ENCODE measurements at regions not wholly inside any gene's neighbourhood (a gene's known extent, or its start where the extent isn't known, plus 50 kb on each side); places are given as distances from the start of the nearest gene placed in this dataset.

DNA sequence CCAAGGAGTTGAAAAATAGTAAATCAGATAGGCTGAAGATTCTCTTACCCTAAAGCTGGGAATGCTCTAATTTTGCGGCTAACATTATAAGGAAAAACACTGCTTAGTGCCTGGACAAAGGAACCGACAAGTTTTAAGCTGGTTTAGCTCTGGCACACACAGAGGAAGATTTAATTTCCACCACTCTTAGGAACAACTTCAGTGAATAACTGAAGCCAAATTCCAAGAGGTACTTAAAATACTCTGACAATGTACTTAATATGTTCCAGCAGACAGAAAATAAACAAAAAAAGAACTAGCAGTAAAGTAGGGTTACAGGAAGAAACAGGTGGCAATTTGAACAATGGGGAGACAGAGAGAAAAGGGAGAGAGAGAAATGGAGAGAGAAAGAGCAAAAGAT is 340.8 kb upstream of the NDST4 start:
- Histone ChIP-seq H3K4ac (ENCODE audit: low read depth, low read length) (no peak overlapping the region), H3K4me1 (ENCODE audit: control insufficient read depth, insufficient read depth, low read length) (no peaks in the 10 kb centered on the region), H3K27me3 (ENCODE audit: control insufficient read depth, insufficient read depth, low read length) (no peaks in the 10 kb centered on the region), H4K5ac (ENCODE audit: low read depth, low read length) (no peak overlapping the region), H3K27ac (ENCODE audit: insufficient read depth, low read length) (no peak overlapping the region), H3K79me1 (ENCODE audit: low read depth in 1 of 2, low read length in 2 of 2) (no peaks in the 10 kb centered on the region), H2BK20ac (ENCODE audit: low read depth, low read length) (no peak overlapping the region), H2AK5ac (ENCODE audit: low read depth, low read length) (no peak overlapping the region), H3K36me3 (ENCODE audit: control insufficient read depth, insufficient read depth, low read length) (no peaks in the 10 kb centered on the region), H3K4me3 (ENCODE audit: insufficient read depth, low read depth, low read length) (no peak overlapping the region), H2AFZ (replicated peaks; ENCODE audit: low read length, poor library complexity) (no peak overlapping the region), H2BK5ac (ENCODE audit: low read depth, low read length, poor library complexity, severe bottlenecking) (no peak overlapping the region), H4K8ac (ENCODE audit: low read depth in 2 of 2, low read length in 2 of 2) (no peak overlapping the region), H4K20me1 (ENCODE audit: insufficient read depth, low read length) (no peaks in the 10 kb centered on the region), H3K23ac (ENCODE audit: low read depth, low read length) (no peak overlapping the region), H4K91ac (ENCODE audit: insufficient read depth, low read depth, low read length) (no peak overlapping the region), H3K9ac (ENCODE audit: low read depth, low read length) (no peak overlapping the region), H2BK120ac (ENCODE audit: low read depth, low read length) (no peak overlapping the region), H2AK9ac (replicated peaks; ENCODE audit: low read depth, low read length, poor library complexity) (no peak overlapping the region), H3K18ac (ENCODE audit: low read depth, low read length) (no peak overlapping the region), H3K56ac (ENCODE audit: extremely low read depth, insufficient read depth, low read length) (no peak overlapping the region), H3K14ac (replicated peaks; ENCODE audit: low read depth, low read length) (no peak overlapping the region), H3K9me3 (ENCODE audit: control insufficient read depth, insufficient read depth, low read length) (peaks cover 5% of the 10 kb centered on the region; the same call in 1 of the 2 replicates), H3K4me2 (ENCODE audit: low read depth, low read length) (no peak overlapping the region), H2BK15ac (ENCODE audit: low read depth, low read length) (no peak overlapping the region), H3K9me1 (ENCODE audit: insufficient read depth, low read length) (no peaks in the 10 kb centered on the region)
- CTCF ChIA-PET, result no interaction called here
- dilution Hi-C loops (cut with HindIII; ENCODE audit: low sequenced_read_pairs, unreplicated experiment), result no loop called here
- WGBS, 2 experiments (ENCODE audit: extremely low coverage in 2 of 2, insufficient read length in 1 of 2), result no CpG with 5 or more reads among the region's 2 CpGs
- intact Hi-C loops (cut with micrococcal nuclease), result no loop called here
- ATAC-seq (ENCODE audit: low read depth), result no peak
- POLR2A ChIA-PET (ENCODE audit: unreplicated experiment), result no interaction called here
- DNase-seq, result no peak
- no peak for TF ChIP-seq SMC3 (IDR thresholded peaks at IDR 0.05; ENCODE audit: low read depth, low read length)
- TF ChIP-seq CEBPB (IDR thresholded peaks at IDR 0.05; ENCODE audit: low read depth, low read length), result no peak
- TF ChIP-seq, protein P1, sequence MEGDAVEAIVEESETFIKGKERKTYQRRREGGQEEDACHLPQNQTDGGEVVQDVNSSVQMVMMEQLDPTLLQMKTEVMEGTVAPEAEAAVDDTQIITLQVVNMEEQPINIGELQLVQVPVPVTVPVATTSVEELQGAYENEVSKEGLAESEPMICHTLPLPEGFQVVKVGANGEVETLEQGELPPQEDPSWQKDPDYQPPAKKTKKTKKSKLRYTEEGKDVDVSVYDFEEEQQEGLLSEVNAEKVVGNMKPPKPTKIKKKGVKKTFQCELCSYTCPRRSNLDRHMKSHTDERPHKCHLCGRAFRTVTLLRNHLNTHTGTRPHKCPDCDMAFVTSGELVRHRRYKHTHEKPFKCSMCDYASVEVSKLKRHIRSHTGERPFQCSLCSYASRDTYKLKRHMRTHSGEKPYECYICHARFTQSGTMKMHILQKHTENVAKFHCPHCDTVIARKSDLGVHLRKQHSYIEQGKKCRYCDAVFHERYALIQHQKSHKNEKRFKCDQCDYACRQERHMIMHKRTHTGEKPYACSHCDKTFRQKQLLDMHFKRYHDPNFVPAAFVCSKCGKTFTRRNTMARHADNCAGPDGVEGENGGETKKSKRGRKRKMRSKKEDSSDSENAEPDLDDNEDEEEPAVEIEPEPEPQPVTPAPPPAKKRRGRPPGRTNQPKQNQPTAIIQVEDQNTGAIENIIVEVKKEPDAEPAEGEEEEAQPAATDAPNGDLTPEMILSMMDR (conservative IDR thresholded peaks at IDR 0.05; ENCODE audit: low read depth, low read length), result no peak
- TF ChIP-seq MXI1 (IDR thresholded peaks at IDR 0.05; ENCODE audit: borderline replicate concordance, low read depth, low read length), result no peak
- in situ Hi-C loops (cut with MboI; ENCODE audit: low sequenced_read_pairs), result no loop called here
- BruUV-seq (replicated peaks), result no TSS peak

Measured in IMR-90 (cell line).